GM23248 (cell line): ENCODE measurements at regions not wholly inside any gene's neighbourhood (a gene's known extent, or its start where the extent isn't known, plus 50 kb on each side); places are given as distances from the start of the nearest gene placed in this dataset.

Experiments
- DNase-seq: peaks from one replicate; pipeline ENCODE4 v3.0.0-alpha.2; 2015
- H2AFZ ChIP-seq: fragments of 200-600 bp; sonication (generic); 2 replicates; pipeline ENCODE4 v1.6.1; 2016; ENCODE audit warnings: antibody characterized with exemption
- H3F3A ChIP-seq: fragments of 200-600 bp; sonication (generic); 2 replicates; pipeline ENCODE4 v1.6.1; 2016; ENCODE audit warnings: mild to moderate bottlenecking, antibody characterized with exemption, mixed run types; ENCODE audit not compliant: insufficient read depth
- H3K27ac ChIP-seq: fragments of 200-600 bp; sonication (generic); 2 replicates; pipeline ENCODE4 v1.5.1; 2016; ENCODE audit warnings: mild to moderate bottlenecking
- H3K27me3 ChIP-seq: fragments of 200-600 bp; sonication (generic); replicated peaks from 2 replicates; pipeline ENCODE4 v1.6.1; 2016; ENCODE audit warnings: mild to moderate bottlenecking; ENCODE audit not compliant: insufficient read depth
- H3K36me3 ChIP-seq: fragments of 200-600 bp; sonication (generic); 2 replicates; pipeline ENCODE4 v1.6.1; 2016; ENCODE audit warnings: low read depth, mild to moderate bottlenecking
- H3K4me1 ChIP-seq: fragments of 200-600 bp; sonication (generic); 2 replicates; pipeline ENCODE4 v1.6.1; 2016; ENCODE audit warnings: mild to moderate bottlenecking; ENCODE audit not compliant: insufficient read depth
- H3K4me2 ChIP-seq: fragments of 200-600 bp; sonication (generic); one replicate; pipeline ENCODE4 v1.6.1; 2016; ENCODE audit warnings: mild to moderate bottlenecking; ENCODE audit not compliant: unreplicated experiment
- H3K4me3 ChIP-seq: fragments of 200-600 bp; sonication (generic); 2 replicates; pipeline ENCODE4 v1.5.1; 2016; ENCODE audit warnings: mild to moderate bottlenecking
- H3K79me2 ChIP-seq: fragments of 200-600 bp; sonication (generic); 2 replicates; pipeline ENCODE4 v1.6.1; 2016; ENCODE audit warnings: mild to moderate bottlenecking; ENCODE audit not compliant: insufficient read depth
- H3K9ac ChIP-seq: fragments of 200-600 bp; sonication (generic); 2 replicates; pipeline ENCODE4 v1.6.1; 2016; ENCODE audit warnings: mild to moderate bottlenecking
- H3K9me2 ChIP-seq: fragments of 200-600 bp; sonication (generic); 2 replicates; pipeline ENCODE4 v1.6.1; 2016; ENCODE audit warnings: mixed run types, mild to moderate bottlenecking, moderate library complexity; ENCODE audit not compliant: insufficient read depth
- H3K9me3 ChIP-seq: fragments of 200-600 bp; sonication (generic); one replicate; pipeline ENCODE4 v1.6.1; 2017; ENCODE audit warnings: low read depth
- H4K20me1 ChIP-seq: fragments of 200-600 bp; sonication (generic); 2 replicates; pipeline ENCODE4 v1.6.0; 2016; ENCODE audit not compliant: insufficient read depth
- EZH2 ChIP-seq: fragments of 200-600 bp; sonication (generic); IDR thresholded peaks from 2 replicates; pipeline ENCODE4 v1.6.1; 2018; ENCODE audit warnings: antibody characterized with exemption, mild to moderate bottlenecking; ENCODE audit not compliant: insufficient read depth, poor library complexity, severe bottlenecking
- EZH2phosphoT487 ChIP-seq: fragments of 200-600 bp; sonication (generic); IDR thresholded peaks from 2 replicates; pipeline ENCODE4 v1.6.1; 2018; ENCODE audit warnings: antibody characterized with exemption, moderate library complexity, mild to moderate bottlenecking, low read depth; ENCODE audit not compliant: insufficient read depth
- WGBS, 2 experiments: methylation state at CpG; one replicate each; pipeline ENCODE4 v1.1.6; 2015 to 2017; ENCODE audit warnings: low lambda C conversion rate in 2 of 2, low coverage in 1 of 2; ENCODE audit errors: missing lambda C conversion rate in 2 of 2; 5-methylcytosine and 5-hydroxymethylcytosine counted together
- in situ Hi-C: fragments of 300-500 bp; cut with MboI; formaldehyde crosslinking; loops from 2 replicates; pipeline ENCODE4 v1.15.0; 2020

DNA sequence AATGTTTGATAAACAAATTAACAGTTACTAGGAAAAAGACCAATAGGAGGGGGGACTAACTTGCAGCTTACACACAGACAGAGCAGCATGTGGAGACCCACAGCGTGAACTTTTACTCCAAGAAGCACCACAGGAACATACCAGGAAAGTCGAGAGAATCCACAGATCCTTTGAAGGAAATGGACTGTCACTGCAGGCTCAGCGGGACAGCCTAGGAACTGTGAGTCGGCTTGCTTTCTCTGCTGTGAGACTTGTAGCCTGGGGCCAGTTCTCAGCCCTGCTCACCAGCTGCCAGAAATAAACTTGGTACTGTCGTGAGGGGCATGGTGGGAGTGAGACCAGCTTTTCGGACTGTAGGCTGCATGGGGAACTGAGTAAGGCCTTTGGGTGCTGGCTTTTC is 1211.5 kb downstream of the PCDH17 start:
- Histone ChIP-seq H3K9me3 (no peaks in the 10 kb centered on the region), H3K36me3 (no peaks in the 10 kb centered on the region), H3K9ac (no peak overlapping the region), H4K20me1 (no peaks in the 10 kb centered on the region), H3K4me3 (no peak overlapping the region), H3K79me2 (no peaks in the 10 kb centered on the region), H3K4me2 (no peak overlapping the region), H3K9me2 (0 out of 2 replicates have a peak, but pooled peaks cover 2% of the 10 kb centered on the region), H3K4me1 (no peaks in the 10 kb centered on the region), H3F3A (no peaks in the 10 kb centered on the region), H3K27ac (no peak overlapping the region), H3K27me3 (no peaks in the 10 kb centered on the region), H2AFZ (no peak overlapping the region)
- WGBS, 2 experiments, result 31 to 47% methylated on average over 6 of the region's 6 CpGs
- no peak for TF ChIP-seq EZH2
- no peak for TF ChIP-seq EZH2phosphoT487
- in situ Hi-C loops, result no loop called here
- no peak for DNase-seq

DNA sequence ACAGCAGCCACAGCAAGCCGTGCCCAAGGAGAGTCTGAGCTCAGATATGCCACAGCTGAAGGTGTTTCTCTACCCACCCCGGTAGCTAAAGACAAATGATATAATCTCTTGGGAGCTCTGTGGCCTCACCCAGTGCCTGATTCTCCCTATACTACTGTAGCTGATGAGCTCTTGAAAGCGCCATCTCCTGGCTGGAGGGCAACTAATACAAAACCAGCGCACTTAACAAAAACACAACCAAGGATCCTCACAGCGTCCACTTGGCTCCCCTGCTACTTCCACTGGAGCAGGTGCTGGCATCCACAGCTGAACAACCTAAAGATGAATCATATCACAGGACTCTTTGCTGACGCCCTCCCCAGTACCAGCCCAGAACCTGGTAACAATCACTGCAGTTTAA is 1212.0 kb downstream of the PCDH17 start:
- in situ Hi-C loops, result no loop called here
- TF ChIP-seq EZH2 (no peak), EZH2phosphoT487 (no peak)
- no peak overlapping the region for H3K4me2 ChIP-seq

DNA sequence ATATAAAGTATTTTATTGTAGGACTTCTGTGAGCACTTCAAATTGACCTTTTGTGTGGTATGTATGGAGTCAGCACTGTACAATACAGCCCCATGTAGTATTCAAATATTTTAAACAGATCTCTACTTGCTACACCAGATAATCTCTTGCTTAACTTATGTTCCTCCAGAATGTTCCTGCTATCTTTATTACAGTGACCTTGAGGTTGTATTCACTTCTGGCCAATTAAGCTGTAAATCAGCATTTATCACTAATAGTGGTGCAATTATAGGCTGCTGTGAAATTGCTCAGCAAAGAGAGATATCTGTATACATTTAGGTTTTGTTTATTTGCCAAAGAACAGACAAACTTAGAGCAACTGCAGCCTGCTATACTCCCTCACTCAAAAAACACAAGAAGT is 1218.6 kb downstream of the PCDH17 start:
- Histone ChIP-seq H3F3A (no peaks in the 10 kb centered on the region), H2AFZ (no peak overlapping the region), H3K4me3 (no peak overlapping the region), H3K9ac (no peak overlapping the region), H4K20me1 (no peaks in the 10 kb centered on the region), H3K27me3 (no peaks in the 10 kb centered on the region), H3K4me2 (no peak overlapping the region), H3K9me2 (no peaks in the 10 kb centered on the region), H3K4me1 (no peaks in the 10 kb centered on the region), H3K79me2 (no peaks in the 10 kb centered on the region), H3K9me3 (no peaks in the 10 kb centered on the region), H3K36me3 (no peaks in the 10 kb centered on the region), H3K27ac (no peak overlapping the region)
- in situ Hi-C loops, result no loop called here
- DNase-seq, result no peak
- TF ChIP-seq EZH2phosphoT487, result no peak
- TF ChIP-seq EZH2, result no peak

More for the DNA sequence above, 1212.0 kb downstream of the PCDH17 start:
- Histone ChIP-seq H4K20me1 (no peaks in the 10 kb centered on the region), H3K27me3 (no peaks in the 10 kb centered on the region), H3K9me3 (no peaks in the 10 kb centered on the region), H3K4me3 (no peak overlapping the region), H3K79me2 (no peaks in the 10 kb centered on the region), H3K4me1 (no peaks in the 10 kb centered on the region), H3K36me3 (no peaks in the 10 kb centered on the region), H3K9me2 (0 out of 2 replicates have a peak, but pooled peaks cover 2% of the 10 kb centered on the region), H3K9ac (no peak overlapping the region), H2AFZ (no peak overlapping the region), H3F3A (no peaks in the 10 kb centered on the region), H3K27ac (no peak overlapping the region)
- DNase-seq, result no peak
- WGBS, 2 experiments, result 40 to 48% methylated on average over 6 of the region's 6 CpGs

DNA sequence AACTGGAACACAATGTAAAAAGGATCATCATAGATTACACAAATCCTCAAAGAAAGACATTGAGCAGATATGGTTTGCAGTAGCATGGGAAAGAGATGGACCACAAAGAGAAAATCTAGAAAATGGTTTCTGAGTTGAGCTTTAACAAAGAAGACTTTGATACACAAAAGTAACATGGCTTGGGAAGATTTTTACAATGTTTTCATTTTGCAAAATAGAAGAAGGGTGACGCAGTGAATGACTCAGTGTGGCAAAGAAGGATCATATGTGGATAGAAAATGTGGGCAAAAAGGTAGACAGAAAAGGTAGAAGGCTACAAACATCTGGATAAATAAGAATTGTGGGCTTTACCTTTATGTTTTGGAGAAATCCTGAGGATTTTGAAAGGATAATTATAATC is 1220.5 kb downstream of the PCDH17 start:
- no peaks in the 10 kb centered on the region for H3K9me2 ChIP-seq
- no peaks in the 10 kb centered on the region for H3K79me2 ChIP-seq
- WGBS, 2 experiments, result 5 to 6% methylated on average over 1 of the region's 1 CpG
- H3K4me1 ChIP-seq, result no peaks in the 10 kb centered on the region
- no peak overlapping the region for H3K4me3 ChIP-seq
- no peak overlapping the region for H3K27ac ChIP-seq
- TF ChIP-seq EZH2 (no peak), EZH2phosphoT487 (no peak)
- H3K9me3 ChIP-seq, result no peaks in the 10 kb centered on the region
- H3F3A ChIP-seq, result no peaks in the 10 kb centered on the region
- H3K4me2 ChIP-seq, result no peak overlapping the region
- no peaks in the 10 kb centered on the region for H3K36me3 ChIP-seq
- H4K20me1 ChIP-seq, result no peaks in the 10 kb centered on the region
- in situ Hi-C loops, result no loop called here
- no peak overlapping the region for H2AFZ ChIP-seq
- H3K27me3 ChIP-seq, result no peaks in the 10 kb centered on the region
- no peak for DNase-seq
- H3K9ac ChIP-seq, result no peak overlapping the region

DNA sequence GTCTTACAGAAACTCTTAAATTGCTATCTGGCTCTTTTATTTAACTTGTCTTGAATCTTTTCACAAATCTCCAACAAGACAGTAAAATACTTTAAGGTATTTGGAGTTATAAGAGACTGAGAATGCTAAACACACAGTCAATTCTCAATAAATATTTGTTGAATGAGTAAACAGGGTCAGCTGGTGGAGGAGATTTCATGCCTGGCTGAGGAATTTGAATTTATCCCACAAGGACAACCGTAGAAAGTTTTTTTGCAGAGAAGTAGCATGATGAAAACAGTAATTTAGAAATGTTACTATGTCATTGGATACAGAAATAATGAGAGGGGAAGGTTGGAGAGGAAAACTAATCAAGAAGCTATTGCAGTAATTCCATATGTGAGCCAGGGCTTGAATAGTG is 1223.7 kb downstream of the PCDH17 start:
- no peak for DNase-seq
- no peaks in the 10 kb centered on the region for H3K36me3 ChIP-seq

More for the DNA sequence above, 1223.7 kb downstream of the PCDH17 start:
- Histone ChIP-seq H3F3A (no peaks in the 10 kb centered on the region), H3K4me2 (no peak overlapping the region), H3K79me2 (no peaks in the 10 kb centered on the region), H2AFZ (no peak overlapping the region), H3K4me1 (no peaks in the 10 kb centered on the region), H3K9me3 (no peaks in the 10 kb centered on the region), H3K9ac (no peak overlapping the region), H3K9me2 (no peaks in the 10 kb centered on the region), H3K4me3 (no peak overlapping the region), H3K27ac (no peak overlapping the region), H3K27me3 (no peaks in the 10 kb centered on the region), H4K20me1 (no peaks in the 10 kb centered on the region)
- WGBS, 2 experiments, result 4 to 10% methylated on average over 1 of the region's 1 CpG
- in situ Hi-C loops, result no loop called here
- TF ChIP-seq EZH2phosphoT487, result no peak
- TF ChIP-seq EZH2, result no peak
